ENCODE measurements at regions not wholly inside any gene's neighbourhood (a gene's known extent, or its start where the extent isn't known, plus 50 kb on each side); places are given as distances from the start of the nearest gene placed in this dataset.

- TF ChIP-seq YY1 (IDR thresholded peaks at IDR 0.05; ENCODE audit: insufficient read depth, insufficient read length) (no peak), ZNF274 (IDR thresholded peaks at IDR 0.05; ENCODE audit: low read depth, low read length) (no peak), SUZ12 (IDR thresholded peaks at IDR 0.05; ENCODE audit: extremely low read depth, insufficient read depth, insufficient read length) (no peak)
Observed at GRCh38 chr6:167679790-167680604, 146.7 kb upstream of the AFDN start.

Measured in NT2/D1 (cell line).